GM19468 (cell line): ENCODE measurements at regions not wholly inside any gene's neighbourhood (a gene's known extent, or its start where the extent isn't known, plus 50 kb on each side); places are given as distances from the start of the nearest gene placed in this dataset.
"Not testable (repeated sequence)": the region's sequence is repeated elsewhere in the genome, so short reads cannot be mapped to it uniquely, and the experiment has no call there.

Experiments
- ATAC-seq: cut with Tn5 transposase; IDR thresholded peaks from one replicate; pipeline ENCODE4 v1.9.1; 2021; ENCODE audit warnings: mild to moderate bottlenecking, moderate library complexity, moderate number of reproducible peaks; ENCODE audit not compliant: unreplicated experiment; ENCODE audit errors: extremely low read depth

DNA sequence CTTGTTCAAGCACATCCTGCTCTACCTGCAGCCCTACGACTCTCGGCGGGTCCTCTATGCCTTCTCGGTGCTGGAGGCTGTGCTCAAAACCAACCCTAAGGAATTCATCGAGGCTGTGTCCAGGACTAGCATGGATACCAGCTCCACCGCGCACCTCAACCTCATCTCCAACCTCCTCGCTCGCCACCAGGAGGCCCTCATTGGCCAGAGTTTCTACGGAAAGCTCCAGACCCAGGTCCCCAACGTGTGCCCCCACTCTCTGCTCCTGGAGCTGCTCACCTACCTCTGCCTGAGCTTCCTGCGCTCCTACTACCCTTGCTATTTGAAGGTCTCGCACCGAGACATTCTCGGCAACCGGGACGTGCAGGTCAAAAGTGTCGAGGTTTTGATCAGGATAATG lies 74.3 kb upstream of the MORC3 start:
- ATAC-seq: no peak

DNA sequence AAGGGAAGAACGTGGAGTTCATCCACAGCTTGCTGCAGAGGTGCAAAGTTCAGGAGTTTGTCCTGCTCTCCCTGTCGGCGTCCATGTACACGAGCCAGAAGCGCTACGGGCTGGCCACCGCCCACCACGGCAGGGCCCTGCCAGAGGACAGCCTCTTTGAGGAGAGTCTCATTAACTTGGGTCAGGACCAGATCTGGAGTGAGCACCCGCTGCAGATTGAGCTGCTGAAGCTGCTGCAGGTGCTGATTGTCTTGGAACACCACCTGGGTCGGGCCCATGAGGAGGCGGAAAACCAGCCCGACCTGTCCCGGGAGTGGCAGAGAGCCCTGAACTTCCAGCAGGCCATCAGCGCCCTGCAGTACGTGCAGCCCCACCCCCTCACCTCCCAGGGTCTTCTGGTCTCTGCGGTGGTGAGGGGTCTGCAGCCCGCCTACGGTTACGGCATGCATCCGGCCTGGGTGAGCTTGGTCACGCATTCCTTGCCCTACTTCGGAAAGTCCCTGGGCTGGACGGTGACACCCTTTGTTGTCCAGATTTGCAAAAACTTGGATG lies 73.8 kb upstream of the MORC3 start:
- ATAC-seq: no peak

DNA sequence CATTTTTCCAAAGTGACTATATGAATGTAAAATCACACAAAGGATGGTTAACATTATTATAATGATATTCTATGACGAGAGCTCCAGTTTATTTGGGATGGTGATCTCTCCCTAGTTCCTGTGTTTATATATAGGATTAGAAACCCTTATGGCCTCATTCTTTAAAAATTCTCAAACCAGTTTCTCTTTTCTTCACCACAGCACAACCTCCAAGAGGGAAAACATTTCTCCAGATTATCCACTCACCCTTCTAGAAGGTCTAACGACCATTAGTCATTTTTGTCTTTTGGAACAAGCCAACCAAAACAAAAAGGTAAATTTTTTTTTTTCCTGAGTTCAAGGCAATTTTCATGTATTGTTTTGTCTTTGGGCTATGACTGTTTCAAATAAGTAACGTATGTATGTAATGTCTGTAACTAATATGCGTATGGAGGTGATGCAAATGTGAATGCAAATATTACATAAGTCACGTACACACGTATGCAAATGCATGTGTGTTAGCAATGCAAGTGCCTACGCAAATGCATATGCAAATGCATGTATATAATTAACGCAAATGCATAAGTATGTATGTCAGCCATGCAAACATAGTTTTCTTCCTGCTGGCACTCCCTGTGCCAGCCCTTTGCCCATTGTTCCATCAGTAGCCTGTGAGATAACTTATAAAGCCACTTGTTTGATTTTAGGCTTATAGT lies 72.5 kb upstream of the MORC3 start:
- ATAC-seq: no peak

GRCh38 chr21:36249576-36250422 lies 70.2 kb upstream of the MORC3 start:
- no peak for ATAC-seq

DNA sequence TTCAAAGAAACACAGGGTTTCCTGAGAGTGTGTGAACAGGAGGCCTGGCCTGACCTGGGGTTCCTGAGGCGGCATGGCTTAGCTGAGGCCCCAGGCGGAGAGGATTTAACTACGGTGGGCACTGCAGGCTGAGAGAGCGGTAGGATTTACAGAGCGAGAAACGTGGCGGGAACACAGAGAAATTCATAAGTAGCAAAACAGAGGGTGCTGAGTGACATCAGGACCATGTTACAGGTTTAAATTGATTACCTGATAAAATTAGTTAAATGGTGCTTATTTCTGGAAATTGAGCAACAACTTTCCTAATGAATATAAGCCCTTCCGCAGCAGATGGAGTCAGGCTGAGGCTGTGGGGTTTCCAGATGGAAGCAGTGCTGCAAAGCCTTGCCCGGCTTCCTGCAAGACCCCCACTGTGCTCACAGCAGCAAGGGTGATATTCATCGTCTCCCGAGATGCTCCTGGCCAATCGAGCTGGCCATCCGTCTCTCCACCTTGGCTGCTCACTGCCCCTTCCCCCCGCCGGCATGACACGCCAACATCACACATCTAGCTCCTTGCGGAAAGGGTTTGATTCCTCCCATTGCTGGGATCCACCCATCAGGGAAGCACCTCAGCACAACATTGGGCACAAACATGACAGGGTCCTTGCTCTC lies 69.4 kb upstream of the MORC3 start:
- no peak for ATAC-seq

- no peak for ATAC-seq
These were observed 65.7 kb upstream of the MORC3 start for GRCh38 chr21:36254106-36254941.

DNA sequence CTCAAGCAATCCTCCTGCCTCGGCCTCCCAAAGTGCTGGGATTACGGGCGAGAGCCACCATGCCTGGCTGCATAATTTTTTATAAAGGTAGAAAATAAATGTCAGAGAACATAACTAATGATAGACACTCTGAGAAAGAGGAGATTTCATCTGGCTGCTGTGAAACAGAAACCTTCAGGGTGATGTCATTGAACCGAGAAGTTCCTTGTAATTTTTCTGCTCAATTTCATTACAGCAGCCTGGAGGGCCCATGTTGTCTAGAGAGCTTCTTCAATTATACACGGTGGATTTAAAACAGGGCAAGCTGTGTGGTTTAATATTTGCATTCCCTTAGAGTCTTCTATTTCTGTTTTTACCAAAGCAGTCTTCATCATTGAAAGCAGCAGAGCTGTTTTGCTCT lies 64.3 kb upstream of the MORC3 start:
- peak; percentile 49 for ATAC-seq

DNA sequence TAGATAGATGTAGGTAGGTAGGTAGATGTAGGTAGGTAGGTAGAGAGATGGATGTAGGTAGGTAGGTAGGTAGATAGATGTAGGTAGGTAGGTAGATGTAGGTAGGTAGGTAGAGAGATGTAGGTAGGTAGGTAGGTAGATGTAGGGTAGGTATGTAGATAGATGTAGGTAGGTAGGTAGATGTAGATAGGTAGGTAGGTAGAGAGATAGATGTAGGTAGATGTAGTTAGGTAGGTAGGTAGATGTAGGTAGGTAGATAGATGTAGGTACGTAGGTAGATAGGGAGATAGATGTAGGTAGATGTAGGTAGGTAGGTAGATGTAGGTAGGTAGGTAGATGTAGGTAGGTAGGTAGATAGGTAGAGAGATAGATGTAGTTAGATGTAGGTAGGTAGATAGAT lies 62.3 kb upstream of the MORC3 start:
- no peak for ATAC-seq

GRCh38 chr21:36260030-36260787 lies 59.8 kb upstream of the MORC3 start:
- no peak for ATAC-seq

DNA sequence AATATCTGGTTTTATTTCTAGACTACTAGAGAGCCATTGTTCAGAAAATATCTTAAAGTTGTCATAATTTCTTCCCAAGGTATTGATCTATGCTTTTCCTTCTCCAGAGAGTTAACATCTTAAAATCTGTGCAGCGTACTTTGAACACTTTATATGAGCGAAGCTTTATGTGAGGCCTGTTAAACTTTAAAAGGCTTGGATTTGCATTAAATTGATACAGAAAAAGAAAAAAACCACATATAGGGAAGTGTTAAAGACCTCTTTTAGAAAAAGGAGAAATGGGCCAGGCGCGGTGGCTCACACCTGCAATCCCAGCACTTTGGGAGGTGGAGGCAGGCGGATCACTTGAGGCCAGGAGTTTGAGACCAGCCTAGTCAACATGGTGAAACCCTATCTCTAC lies 59.2 kb upstream of the MORC3 start:
- no peak for ATAC-seq

- ATAC-seq: no peak
These were observed 58.5 kb upstream of the MORC3 start for GRCh38 chr21:36261459-36261858.

DNA sequence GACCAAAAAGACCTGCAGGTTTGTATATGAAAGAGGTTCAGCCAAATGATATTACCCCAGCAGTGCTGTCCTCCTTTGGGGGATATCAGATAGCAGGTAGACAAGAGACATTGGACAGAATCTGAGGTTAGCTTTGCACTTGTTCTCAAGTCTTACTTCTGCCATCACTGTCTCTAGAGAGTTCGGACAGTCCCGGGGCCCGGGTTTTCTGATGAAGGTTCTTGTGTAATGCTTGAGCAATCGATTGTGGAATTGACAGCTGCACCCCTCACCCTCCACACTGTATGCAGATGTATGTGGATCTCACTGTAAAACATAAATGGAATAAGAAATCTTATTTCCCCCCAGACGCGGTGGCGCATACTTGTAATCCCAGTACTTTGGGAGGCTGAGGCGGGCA lies 56.2 kb upstream of the MORC3 start:
- ATAC-seq: no peak

GRCh38 chr21:36265431-36265830 lies 54.6 kb upstream of the MORC3 start:
- ATAC-seq: no peak

GRCh38 chr21:36267828-36268227 lies 52.2 kb upstream of the MORC3 start:
- ATAC-seq: not testable (repeated sequence)

GRCh38 chr21:36268264-36268663 lies 51.7 kb upstream of the MORC3 start:
- not testable (repeated sequence) for ATAC-seq
